ENCODE measurements at regions not wholly inside any gene's neighbourhood (a gene's known extent, or its start where the extent isn't known, plus 50 kb on each side); places are given as distances from the start of the nearest gene placed in this dataset.

GRCh38 chr10:131018886-131019500 lies 292.5 kb downstream of the TCERG1L start:
- TF ChIP-seq CTCF (IDR thresholded peaks at IDR 0.05 in 4 of 5, conservative IDR thresholded peaks at IDR 0.05 in 1 of 5) (no peak), POLR2A (IDR thresholded peaks at IDR 0.05) (no peak)
